NCI-H2029 (cell line): ENCODE measurements at regions not wholly inside any gene's neighbourhood (a gene's known extent, or its start where the extent isn't known, plus 50 kb on each side); places are given as distances from the start of the nearest gene placed in this dataset.

Experiments used
- DNase-seq: peaks from one replicate; lab custom pipeline; 2025; lab: John Stamatoyannopoulos, UW

DNA sequence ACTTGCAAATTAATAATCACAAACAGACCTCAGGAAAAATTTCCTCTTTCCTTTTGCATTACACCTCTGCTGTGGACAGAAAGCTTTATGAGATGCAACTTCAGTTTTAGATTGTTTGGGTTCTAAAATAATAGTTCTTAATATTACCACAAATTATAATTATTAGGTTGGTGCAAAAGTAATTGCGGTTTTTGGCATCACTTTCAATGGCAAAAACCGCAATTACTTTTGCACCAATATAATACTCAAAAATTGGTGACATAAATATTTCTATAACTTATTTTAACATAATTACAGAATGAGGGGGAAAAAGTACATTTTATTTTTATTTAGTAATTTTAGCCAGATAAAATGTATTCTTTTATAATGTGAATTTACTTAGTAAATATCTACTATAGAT is 804.4 kb upstream of the FAM98A start:
- DNase-seq, result no peak

DNA sequence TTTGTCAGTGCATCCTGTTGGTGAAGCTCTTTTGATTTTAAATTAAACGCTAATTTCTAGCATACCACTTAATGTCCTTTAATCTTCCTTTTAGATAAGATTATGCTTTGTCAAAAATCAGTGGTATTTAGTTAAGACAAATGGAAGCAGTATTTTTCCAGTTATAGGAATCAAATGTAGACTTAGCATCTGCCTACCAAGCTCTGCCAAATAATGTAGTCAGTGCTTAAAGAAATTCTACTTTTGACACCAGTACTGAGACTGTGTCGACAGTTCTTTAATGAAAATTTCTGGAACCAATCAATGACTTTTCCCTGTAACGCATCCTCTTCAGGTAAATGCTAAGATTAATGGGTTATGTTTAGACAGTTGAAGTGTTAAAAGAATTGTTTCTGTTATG is 803.3 kb upstream of the FAM98A start:
- DNase-seq, result no peak

DNA sequence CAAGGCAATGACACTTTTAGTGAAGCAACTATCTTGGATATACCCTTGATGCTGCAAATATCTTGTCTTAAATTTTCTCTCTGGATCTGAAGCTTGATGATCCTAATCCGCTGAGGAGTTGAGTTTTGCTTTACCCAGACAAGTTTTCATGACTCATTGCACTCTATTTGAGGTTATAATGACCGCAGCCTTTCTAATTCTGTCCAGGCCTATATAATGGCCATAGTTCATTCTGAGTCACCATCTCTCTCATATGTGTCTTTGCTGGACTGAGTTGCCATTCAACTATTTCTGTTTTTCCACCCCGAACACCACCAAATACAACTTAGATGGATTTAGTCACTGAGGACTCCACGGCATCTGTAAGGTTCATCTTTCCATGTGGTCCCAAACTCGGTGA is 802.1 kb upstream of the FAM98A start:
- no peak for DNase-seq

DNA sequence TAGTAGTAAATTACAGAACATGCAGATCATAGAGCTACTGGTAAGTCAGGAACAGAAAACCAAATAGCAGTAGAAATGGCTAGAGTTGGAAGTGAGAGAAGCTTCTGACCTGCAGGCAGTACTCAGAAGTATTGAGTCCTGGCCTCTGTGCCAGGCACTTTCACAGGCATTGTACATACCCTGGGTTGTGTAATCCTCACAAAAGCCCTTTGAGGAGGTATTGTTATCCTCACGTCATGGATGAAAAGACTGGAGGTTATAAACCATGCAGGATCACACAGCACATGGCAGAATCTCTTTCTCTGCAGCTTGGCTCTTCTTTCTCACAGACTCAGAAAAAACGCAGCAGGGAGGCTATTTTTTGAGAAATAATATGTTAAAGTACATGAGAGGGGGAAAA is 789.3 kb upstream of the FAM98A start:
- no peak for DNase-seq

DNA sequence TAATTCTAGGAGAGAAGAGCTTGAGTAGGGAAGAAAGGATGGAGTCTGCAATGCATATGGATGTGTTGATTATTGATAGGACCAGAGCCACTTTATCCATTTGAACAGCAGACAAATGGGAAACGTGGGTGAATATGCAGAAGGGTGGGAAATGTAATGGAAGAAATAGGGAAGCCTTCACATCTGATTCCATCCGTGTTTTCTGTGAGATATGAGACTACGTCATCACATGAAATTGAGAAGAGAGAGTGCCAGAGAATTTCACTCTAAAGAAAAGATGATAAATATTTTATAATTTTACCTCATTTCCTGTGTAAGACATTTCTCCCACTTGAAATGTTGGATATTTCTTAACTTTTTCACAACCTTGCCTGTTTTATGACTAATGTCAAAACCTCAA is 788.4 kb upstream of the FAM98A start:
- DNase-seq, result no peak

DNA sequence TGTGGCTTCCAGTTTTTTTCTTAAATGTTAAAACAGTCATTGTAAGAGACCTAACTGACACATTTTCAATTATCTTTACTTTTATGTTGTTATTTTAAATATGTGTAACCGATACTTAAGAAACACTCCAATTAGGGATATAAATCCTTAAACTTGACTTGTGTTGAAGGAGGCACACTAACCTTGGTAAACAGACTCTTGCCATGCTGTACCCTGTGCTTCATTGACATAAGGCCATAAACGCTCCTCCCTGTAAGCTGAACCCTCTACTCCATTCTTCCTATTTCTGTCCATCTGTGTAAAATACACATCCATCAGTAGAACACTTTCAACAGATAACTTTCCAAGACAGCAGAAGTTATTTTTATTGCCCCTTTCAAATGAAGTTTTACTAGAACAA is 780.5 kb upstream of the FAM98A start:
- DNase-seq, result no peak

DNA sequence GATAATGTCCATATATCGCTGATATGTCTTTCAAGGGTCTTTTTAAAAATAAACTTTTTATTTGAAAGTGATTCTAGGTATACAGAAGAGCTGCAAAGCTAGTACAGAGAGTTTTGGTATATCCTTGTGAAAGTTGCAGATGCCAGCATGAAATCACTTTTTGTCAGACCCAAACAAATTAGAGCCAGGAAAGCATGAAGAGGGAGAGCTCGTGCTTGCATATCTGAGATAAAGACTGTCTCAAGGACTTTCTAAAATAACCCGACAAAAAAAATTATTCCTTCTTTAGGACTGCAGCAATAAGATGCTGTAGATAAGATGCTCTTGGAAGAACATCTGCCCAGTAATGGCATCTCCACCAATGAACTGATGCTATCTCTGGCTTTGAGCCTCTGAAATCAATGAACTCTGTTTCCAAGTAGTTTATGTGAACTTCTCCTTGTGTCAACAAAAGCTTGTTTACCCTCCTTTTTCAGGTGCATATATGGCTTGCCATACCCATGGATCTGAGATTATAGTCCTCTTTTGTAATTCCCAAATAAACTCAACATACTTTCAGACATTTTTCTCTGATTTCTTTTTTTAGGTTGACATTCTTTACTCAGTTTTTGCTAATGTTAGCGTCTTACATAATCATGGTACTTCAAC is 774.6 kb upstream of the FAM98A start:
- no peak for DNase-seq

DNA sequence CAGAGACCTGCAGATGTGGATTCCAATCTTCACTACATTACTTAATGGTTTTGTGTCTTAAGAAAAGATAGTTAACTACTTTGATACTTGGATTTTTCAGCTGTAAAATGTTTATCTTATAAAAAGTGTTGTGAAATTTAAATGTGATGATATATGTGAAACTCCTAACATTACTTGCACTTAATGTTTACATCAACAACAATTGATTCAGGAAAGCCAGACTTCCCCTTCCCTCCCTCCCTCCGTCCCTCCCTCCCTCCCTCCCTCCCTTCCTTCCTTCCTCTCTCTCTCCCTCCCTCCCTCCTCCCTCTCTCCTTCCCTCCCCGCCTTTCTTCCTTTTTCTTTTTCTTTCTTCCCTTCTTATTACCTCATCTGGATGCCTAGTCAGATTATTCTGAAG is 773.9 kb upstream of the FAM98A start:
- DNase-seq, result no peak

DNA sequence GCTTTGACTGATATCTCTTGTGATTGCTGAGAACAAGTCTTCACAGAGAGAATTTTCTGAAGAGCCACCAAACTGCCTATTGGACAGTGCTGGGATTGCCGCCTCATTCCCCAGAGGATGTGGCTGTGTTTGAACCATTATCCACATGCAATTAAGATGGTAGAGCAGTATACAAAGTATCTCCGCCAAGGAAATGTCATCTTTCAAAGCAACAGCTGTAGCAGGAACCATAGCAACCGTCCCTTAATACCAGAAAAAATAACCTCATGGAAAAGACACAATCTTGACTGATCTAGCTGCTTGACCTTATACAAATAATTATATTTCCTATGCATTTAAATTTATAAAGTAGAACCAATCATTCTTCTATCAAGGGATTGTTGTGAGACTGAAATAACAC is 772.6 kb upstream of the FAM98A start:
- no peak for DNase-seq

DNA sequence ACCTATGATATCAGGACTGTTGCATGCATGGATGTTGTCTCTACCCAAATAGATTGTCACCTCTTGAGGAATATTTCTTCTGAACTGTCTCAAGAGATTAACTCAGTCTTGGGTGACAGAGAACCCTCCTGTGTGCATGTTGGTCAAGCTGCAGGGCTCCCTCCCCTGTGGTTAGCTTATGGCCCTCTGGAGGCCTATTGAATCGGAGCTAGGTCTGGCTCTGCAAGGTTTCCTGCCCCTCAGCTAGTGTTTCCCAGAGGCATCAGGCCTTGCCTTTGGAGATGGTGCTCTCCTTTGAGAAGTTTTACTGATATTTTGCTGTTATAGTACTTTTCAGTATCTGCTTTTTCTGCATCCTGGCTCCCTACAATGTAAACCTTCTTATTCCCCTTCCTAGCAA is 769.2 kb upstream of the FAM98A start:
- DNase-seq, result no peak

DNA sequence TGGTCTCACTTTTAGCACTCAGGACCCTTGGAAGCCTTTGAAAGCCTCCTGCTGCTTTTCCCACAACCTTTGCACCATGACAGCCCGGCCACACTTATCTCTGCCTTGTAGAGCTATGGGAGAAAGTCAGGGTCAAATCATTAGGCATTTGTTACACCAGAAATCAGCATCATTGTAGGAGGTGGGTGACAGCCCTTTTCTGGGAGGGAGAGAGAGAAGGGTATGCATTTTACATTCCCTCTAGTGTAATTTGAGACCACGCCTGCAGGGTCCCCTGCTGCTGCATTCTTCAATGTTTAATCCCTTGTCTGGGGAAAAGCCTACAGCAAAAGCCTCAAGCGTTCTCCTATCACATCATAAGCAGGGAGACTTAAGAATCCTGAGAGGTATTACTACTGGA is 766.8 kb upstream of the FAM98A start:
- DNase-seq, result no peak

DNA sequence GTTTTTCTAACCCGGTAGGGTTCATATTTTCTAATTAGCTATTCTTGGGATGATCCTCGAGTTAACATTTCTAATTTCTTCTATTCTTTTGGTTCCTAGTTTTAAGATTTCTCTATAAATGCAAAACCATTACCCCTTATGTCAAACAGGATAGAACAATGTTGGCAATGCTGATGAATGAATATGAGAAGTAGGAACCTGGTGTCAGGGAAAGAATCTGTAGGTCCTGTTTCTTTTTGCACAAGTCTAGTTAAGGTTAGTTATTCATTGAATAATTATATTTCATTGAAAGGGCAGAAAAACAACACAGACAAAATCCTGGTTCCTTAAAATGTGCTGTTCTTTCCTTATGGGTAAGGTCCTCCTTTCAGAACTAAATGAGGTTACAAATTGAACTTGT is 766.4 kb upstream of the FAM98A start:
- DNase-seq, result no peak

DNA sequence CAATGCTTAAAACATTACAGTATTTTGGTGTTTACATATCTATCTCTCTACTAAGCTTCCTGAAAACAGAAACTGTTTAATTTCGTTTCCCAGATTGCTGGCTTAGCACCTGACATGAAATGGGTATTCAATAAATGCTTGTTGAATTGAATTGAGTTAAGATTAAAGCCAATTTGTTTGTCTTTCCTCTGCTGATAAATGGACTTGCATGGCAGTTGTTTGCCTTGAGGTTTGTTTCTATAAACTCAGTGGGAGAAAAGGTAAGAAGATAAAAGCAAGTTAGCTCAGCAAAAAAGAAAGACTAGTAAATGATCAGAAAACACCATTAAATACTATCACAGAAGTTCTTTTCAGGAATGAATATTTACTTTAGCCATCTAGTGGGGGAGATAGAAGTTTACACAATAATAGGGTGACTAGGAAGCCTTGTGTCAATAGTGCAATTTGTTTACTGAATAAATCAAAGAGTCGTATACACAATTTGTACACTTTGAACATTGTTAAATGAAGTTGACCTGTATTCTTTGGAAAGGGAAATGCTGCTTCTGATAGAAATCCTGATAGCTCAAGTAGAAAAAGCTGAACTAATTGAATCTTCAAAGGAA is 754.5 kb upstream of the FAM98A start:
- DNase-seq, result no peak

DNA sequence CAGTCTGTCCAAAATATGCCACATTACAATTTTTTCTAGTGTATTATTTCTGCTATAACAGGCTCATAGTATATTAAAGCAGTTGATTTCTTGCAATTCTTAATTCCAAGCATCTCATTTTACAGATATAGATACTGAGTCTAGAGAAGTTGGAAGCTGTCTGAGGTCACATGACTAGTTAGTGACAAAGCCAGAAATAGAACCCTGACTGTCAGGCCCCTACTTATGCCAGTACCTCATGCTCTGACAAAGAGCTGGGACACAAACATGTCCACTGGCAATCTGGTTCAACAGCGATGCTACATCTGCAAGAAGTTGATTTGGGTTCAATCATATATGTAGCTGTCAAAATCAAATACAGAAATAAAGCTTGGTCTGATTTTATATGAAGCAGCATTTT is 750.4 kb upstream of the FAM98A start:
- DNase-seq, result no peak

DNA sequence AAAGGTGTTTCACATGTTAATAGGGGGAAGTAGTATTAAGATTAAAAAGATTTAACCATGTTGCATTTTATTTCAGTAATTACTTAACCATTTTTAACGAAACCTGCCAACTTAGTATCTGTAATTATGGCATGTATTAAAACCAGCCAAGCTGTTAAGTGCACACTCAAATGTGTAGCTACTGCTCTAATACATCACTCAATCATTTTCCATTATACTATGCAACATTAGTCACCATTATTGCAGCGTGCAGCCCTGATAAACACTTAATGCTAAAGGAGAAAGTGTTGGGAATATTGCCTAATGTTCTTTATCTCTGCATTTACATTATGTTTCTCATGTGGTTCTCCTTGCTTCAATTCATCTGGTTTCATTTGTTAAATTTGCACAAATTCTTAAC is 745.9 kb upstream of the FAM98A start:
- no peak for DNase-seq

DNA sequence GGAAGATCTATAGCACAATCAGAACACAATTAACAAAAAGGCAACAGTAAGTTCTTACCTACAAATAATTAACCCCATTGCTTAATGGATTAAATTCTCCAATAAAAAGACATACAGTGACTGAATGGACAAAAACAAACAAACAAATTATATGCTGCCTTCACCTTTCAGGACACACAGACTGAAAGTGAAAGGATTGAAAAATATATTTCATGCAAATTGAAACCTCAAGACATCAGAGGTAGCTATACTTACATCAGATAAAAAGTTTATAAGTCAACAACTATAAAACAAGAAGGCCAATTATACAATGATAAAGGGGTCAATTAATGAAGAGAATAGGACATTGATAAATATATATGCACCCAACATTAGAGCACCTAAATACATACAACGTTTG is 741.2 kb upstream of the FAM98A start:
- no peak for DNase-seq

DNA sequence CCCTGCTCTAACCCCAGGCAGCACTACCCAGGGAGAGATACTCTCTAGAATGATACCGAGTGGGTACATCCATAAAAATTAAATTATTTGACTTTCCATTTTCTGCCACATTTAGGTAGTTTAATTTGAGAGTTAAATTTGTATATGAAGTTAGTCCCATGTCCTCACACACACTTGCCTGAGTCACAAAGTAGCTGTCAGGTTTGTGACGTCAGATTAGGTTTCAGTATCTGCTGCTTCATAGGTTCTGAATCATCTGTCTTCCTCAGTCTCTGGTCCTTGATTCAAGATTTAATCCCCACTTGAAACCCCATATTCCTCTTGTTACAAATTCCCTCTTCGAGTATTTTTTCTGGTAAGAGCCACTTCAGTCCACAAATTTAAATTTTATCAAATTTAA is 738.6 kb upstream of the FAM98A start:
- DNase-seq, result no peak

DNA sequence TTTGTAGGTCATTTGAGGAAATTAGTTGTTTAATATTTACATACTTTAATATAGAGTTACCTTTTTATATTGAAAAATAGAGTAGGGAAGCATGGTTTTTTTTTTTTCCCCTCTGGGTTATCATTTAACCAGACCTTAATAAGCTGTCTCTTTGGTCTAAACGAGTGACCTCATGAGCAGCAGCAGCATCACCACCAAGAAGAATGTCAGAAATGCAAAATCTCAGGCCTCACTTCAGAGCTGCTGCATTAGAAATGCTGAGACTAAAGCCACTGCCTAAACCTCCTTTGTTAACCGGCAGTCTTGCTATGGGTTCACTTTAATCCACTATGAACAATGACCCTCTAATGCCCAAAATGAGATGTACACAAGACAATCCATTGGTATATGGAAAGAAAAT is 733.7 kb upstream of the FAM98A start:
- DNase-seq, result no peak

DNA sequence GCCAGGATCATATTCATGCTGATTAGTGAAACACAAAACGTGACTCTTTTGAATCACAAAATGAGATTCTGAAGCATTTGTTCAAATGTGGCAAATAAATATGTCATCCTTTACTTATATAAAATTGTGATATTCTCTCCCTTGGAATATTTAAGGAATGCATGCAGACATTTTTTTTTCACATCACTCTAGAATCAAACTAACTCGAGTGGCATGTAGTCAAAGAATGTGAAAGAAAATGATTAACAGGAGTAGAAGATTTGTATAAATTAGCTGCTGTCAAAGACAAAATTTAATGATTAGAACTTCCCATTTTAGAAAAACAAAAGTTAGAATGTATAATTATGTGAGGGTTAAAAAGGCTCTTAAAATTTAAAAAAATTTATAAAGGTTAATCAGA is 721.0 kb upstream of the FAM98A start:
- DNase-seq, result no peak

DNA sequence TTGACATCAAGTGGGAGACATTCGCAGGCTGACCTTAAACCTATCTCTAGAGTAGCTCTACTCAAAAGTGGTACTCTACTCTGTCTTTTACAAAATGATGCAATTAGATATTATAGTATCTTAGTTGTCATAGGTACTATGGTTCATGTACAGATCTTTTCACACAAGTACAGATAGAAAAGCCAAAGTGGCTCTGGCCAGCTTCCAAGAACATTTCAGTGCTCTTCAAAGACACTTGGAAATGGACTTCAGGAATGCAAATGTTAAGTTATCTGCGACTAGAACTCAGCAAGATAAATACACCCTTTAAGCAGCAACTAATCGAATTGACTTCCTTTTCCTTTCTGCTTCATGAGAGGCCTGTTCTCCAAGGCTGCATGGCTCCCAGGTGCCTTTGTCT is 718.7 kb upstream of the FAM98A start:
- no peak for DNase-seq

DNA sequence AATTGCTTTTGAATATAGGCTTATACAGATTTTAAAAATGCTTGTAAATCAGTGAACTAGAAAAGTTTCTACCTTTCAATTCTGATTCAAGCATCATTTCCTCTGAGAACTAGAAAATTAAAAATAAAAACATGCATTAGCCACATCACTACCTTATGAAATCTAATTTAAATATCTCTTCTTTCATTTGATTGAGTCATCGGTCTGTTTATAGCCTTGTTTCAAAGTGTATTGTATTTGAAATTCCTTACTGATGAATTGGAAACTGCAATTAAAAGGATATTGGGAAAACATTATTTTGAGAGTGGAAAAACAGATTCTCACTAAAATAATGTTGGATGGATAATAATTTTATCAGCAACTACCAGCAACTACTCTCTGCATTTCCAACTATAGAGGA is 717.7 kb upstream of the FAM98A start:
- DNase-seq, result no peak

DNA sequence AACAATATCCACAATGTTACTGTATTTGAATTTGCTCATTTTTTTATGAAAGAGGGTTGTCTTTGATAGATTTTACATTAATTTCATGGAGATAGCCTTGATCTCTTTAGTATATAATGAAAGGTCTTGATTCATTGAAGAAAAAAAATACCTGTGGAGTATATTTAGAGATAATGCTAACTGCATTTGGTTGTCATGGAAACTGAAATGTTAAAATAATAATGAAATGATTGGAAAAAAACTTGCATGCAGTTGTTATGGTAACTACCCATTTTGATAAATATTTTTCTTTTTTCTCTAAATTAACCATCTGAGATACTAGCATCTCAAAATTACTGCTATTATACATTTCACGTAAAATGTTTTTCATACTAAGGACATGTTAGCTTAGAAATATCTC is 712.7 kb upstream of the FAM98A start:
- no peak for DNase-seq

DNA sequence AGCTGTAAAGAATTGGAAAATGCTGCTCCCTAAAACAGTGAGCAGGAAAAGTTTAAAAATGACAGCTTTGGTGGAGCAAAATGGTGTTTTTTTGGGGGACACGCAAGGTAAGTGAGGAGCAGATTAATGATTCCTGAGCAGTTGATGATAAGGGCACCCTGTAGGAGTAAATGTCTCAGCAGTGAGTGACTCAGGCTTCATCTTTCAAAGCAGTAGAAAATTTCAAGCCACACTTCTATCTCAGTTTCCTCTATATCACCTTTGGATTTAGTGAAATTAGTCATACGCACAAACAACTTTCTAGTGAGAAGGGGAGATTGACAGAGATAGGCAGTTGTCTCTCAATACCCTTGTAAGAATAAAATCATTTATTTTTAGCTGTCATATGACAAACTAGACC is 709.0 kb upstream of the FAM98A start:
- no peak for DNase-seq

DNA sequence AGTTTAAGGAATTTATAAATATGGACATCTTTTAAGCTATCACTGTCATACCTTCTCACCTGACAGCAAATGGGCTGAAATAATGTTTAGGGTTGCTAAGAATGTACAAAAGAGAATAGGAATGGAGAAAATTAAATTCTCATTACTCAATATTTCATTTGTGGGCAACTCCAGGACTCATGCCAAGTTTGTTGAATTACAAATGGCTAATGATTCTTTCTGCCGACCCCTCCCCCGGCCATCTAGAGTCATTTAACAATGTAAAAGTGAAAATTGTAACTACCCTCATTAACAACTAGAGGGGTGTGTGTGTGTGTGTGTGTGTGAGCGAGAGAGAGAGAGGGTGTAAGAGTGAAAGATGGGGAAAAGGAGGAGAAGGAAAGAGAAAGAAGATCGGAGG is 708.5 kb upstream of the FAM98A start:
- DNase-seq, result no peak

DNA sequence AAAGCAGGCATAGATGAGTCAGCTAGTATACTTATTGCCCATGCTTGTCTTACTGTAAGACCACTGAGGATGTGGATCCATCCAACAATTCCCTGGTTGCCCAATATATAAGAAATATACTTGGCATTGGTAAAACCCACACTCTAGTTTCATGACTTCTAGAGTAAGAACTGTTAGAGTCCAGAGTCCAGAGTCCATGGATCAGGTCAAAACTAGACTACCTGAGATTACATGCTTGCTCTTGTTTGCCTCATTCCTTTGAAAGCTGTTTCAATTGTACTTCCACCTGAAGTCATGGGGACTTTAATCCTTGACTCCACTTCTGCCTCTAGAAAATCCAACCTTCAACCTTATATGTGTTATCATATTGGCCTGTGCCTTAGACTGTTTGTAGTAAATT is 707.6 kb upstream of the FAM98A start:
- no peak for DNase-seq
